BLaER1 treated with 17β-estradiol and CSF1 and Interleukin-3, amounts not matched to agents 10 nM and 100 nM (cell line): ENCODE measurements at regions not wholly inside any gene's neighbourhood (a gene's known extent, or its start where the extent isn't known, plus 50 kb on each side); places are given as distances from the start of the nearest gene placed in this dataset.
"Not testable (repeated sequence)": the region's sequence is repeated elsewhere in the genome, so short reads cannot be mapped to it uniquely, and the experiment has no call there.

ENCODE experiments used
- H3K27ac ChIP-seq, 11 experiments: shearing (Covaris generic); formaldehyde crosslinking; 2 replicates each; pipeline ENCODE4 v1.8.1; 2022
- H3K27me3 ChIP-seq, 11 experiments: shearing (Covaris generic); formaldehyde crosslinking; 2 replicates each; pipeline ENCODE4 v1.8.1; 2022
- H3K36me3 ChIP-seq, 11 experiments: shearing (Covaris generic); formaldehyde crosslinking; 2 replicates each; pipeline ENCODE4 v1.8.1; 2022
- H3K4me1 ChIP-seq, 10 experiments: shearing (Covaris generic); formaldehyde crosslinking; 2 replicates each; pipeline ENCODE4 v1.8.1; 2022
- H3K4me2 ChIP-seq, 11 experiments: shearing (Covaris generic); formaldehyde crosslinking; 2 replicates each; pipeline ENCODE4 v1.8.1; 2022
- H3K4me3 ChIP-seq, 10 experiments: shearing (Covaris generic); formaldehyde crosslinking; 2 replicates each; pipeline ENCODE4 v1.8.1; 2022
- H3K9ac ChIP-seq, 11 experiments: shearing (Covaris generic); formaldehyde crosslinking; 2 replicates each; pipeline ENCODE4 v1.8.1; 2022
- H3K9me3 ChIP-seq, 11 experiments: shearing (Covaris generic); formaldehyde crosslinking; replicated peaks in 1 of 11; 2 replicates each; pipeline ENCODE4 v1.8.1; 2022
- H4K20me1 ChIP-seq, 11 experiments: shearing (Covaris generic); formaldehyde crosslinking; 2 replicates each; pipeline ENCODE4 v1.8.1; 2022
- Cebpa-rat ChIP-seq, 11 experiments: shearing (Covaris generic); IDR thresholded peaks; 2 replicates each; pipeline ENCODE4 v1.8.1; 2022

GRCh38 chr7:8314566-8314965 lies 52.6 kb upstream of the ICA1 start:
- Histone ChIP-seq H3K27ac (no peak overlapping the region), H3K9me3 (peaks cover 28 to 41% (median 35%) of the 10 kb centered on the region in 11 experiments), H3K36me3 (no peaks in the 10 kb centered on the region), H3K9ac (no peak overlapping the region), H3K4me2 (no peak overlapping the region), H3K27me3 (no peaks in the 10 kb centered on the region), H3K4me3 (no peak overlapping the region), H4K20me1 (no peaks in the 10 kb centered on the region), H3K4me1 (peaks cover 0 to 6% (median 0%) of the 10 kb centered on the region in 10 experiments; a peak in 1 of 20 replicates)
- no peak for TF ChIP-seq Cebpa-rat (IDR thresholded peaks at IDR 0.05)

- no peaks in the 10 kb centered on the region for H3K36me3 ChIP-seq
- H3K27me3 ChIP-seq = no peaks in the 10 kb centered on the region
- peaks cover 18 to 32% (median 26%) of the 10 kb centered on the region in 11 experiments; a peak in 21 of 22 replicates for H3K9me3 ChIP-seq
- H4K20me1 ChIP-seq = no peaks in the 10 kb centered on the region
- no peak overlapping the region for H3K27ac ChIP-seq
- H3K4me3 ChIP-seq = no peak overlapping the region
- H3K4me1 ChIP-seq = peaks cover 0 to 6% (median 0%) of the 10 kb centered on the region in 10 experiments; a peak in 1 of 20 replicates
- H3K4me2 ChIP-seq = no peak overlapping the region
- no peak for TF ChIP-seq Cebpa-rat (IDR thresholded peaks at IDR 0.05)
- H3K9ac ChIP-seq = no peak overlapping the region
These were observed 57.1 kb upstream of the ICA1 start for GRCh38 chr7:8319115-8319514.

- H3K27ac ChIP-seq = no peak overlapping the region
- no peaks in the 10 kb centered on the region for H4K20me1 ChIP-seq
- no peak overlapping the region for H3K9ac ChIP-seq
- no peak overlapping the region for H3K4me2 ChIP-seq
- H3K36me3 ChIP-seq = no peaks in the 10 kb centered on the region
- no peak overlapping the region for H3K4me3 ChIP-seq
- no peak for TF ChIP-seq Cebpa-rat (IDR thresholded peaks at IDR 0.05)
- H3K27me3 ChIP-seq = no peaks in the 10 kb centered on the region
- peaks cover 15 to 22% (median 19%) of the 10 kb centered on the region in 11 experiments; a peak in 21 of 22 replicates for H3K9me3 ChIP-seq
- H3K4me1 ChIP-seq = peaks cover 0 to 6% (median 0%) of the 10 kb centered on the region in 10 experiments; a peak in 1 of 20 replicates
These were observed 58.2 kb upstream of the ICA1 start for GRCh38 chr7:8320174-8320573.

GRCh38 chr7:8321312-8321711 lies 59.3 kb upstream of the ICA1 start:
- H3K9me3 ChIP-seq = peaks cover 15 to 21% (median 19%) of the 10 kb centered on the region in 11 experiments; a peak in 21 of 22 replicates
- no peak overlapping the region for H3K27ac ChIP-seq
- H4K20me1 ChIP-seq = no peaks in the 10 kb centered on the region
- no peak overlapping the region for H3K4me2 ChIP-seq
- H3K36me3 ChIP-seq = no peaks in the 10 kb centered on the region
- no peak overlapping the region for H3K4me3 ChIP-seq
- H3K4me1 ChIP-seq = peaks cover 0 to 3% (median 0%) of the 10 kb centered on the region in 10 experiments; a peak in 1 of 20 replicates
- no peak overlapping the region for H3K9ac ChIP-seq
- H3K27me3 ChIP-seq = no peaks in the 10 kb centered on the region
- TF ChIP-seq Cebpa-rat (IDR thresholded peaks at IDR 0.05) = no peak

GRCh38 chr7:8322667-8323066 lies 60.7 kb upstream of the ICA1 start:
- TF ChIP-seq Cebpa-rat (IDR thresholded peaks at IDR 0.05) = no peak
- Histone ChIP-seq H3K27ac (no peak overlapping the region), H4K20me1 (no peaks in the 10 kb centered on the region), H3K27me3 (no peaks in the 10 kb centered on the region), H3K9ac (no peak overlapping the region), H3K4me2 (no peak overlapping the region), H3K4me3 (no peak overlapping the region), H3K4me1 (no peaks in the 10 kb centered on the region), H3K36me3 (no peaks in the 10 kb centered on the region), H3K9me3 (peaks cover 15 to 21% (median 19%) of the 10 kb centered on the region in 11 experiments; a peak in 21 of 22 replicates)

- H3K27me3 ChIP-seq = no peaks in the 10 kb centered on the region
- no peaks in the 10 kb centered on the region for H4K20me1 ChIP-seq
- no peak overlapping the region for H3K27ac ChIP-seq
- no peaks in the 10 kb centered on the region for H3K4me1 ChIP-seq
- peaks cover under 1 to 4% (median 3%) of the 10 kb centered on the region in 11 experiments; a peak in 17 of 22 replicates for H3K9me3 ChIP-seq
- no peak overlapping the region for H3K9ac ChIP-seq
- no peaks in the 10 kb centered on the region for H3K36me3 ChIP-seq
- no peak for TF ChIP-seq Cebpa-rat (IDR thresholded peaks at IDR 0.05)
- H3K4me3 ChIP-seq = no peak overlapping the region
- H3K4me2 ChIP-seq = no peak overlapping the region
These were observed 63.1 kb upstream of the ICA1 start for GRCh38 chr7:8325067-8325466.

GRCh38 chr7:8327199-8327598 lies 65.2 kb upstream of the ICA1 start:
- Histone ChIP-seq H3K4me2 (no peak overlapping the region), H3K4me1 (no peaks in the 10 kb centered on the region), H4K20me1 (no peaks in the 10 kb centered on the region), H3K4me3 (no peak overlapping the region), H3K9me3 (no peaks in the 10 kb centered on the region), H3K36me3 (no peaks in the 10 kb centered on the region), H3K27me3 (no peaks in the 10 kb centered on the region), H3K9ac (no peak overlapping the region), H3K27ac (no peak overlapping the region)
- TF ChIP-seq Cebpa-rat (IDR thresholded peaks at IDR 0.05) = no peak

GRCh38 chr7:8338206-8338605 lies 76.2 kb upstream of the ICA1 start:
- H3K4me3 ChIP-seq = no peak overlapping the region
- no peak overlapping the region for H3K27ac ChIP-seq
- no peaks in the 10 kb centered on the region for H3K4me1 ChIP-seq
- H3K9ac ChIP-seq = no peak overlapping the region
- H3K4me2 ChIP-seq = no peak overlapping the region
- no peaks in the 10 kb centered on the region for H3K36me3 ChIP-seq
- no peak for TF ChIP-seq Cebpa-rat (IDR thresholded peaks at IDR 0.05)
- H3K9me3 ChIP-seq = no peaks in the 10 kb centered on the region
- no peaks in the 10 kb centered on the region for H4K20me1 ChIP-seq
- H3K27me3 ChIP-seq = no peaks in the 10 kb centered on the region

GRCh38 chr7:8343556-8343955 lies 81.6 kb upstream of the ICA1 start:
- Histone ChIP-seq H3K27me3 (no peaks in the 10 kb centered on the region), H3K36me3 (no peaks in the 10 kb centered on the region), H3K4me2 (no peak overlapping the region), H3K9ac (no peak overlapping the region), H4K20me1 (no peaks in the 10 kb centered on the region), H3K4me1 (no peaks in the 10 kb centered on the region), H3K27ac (no peak overlapping the region), H3K4me3 (no peak overlapping the region), H3K9me3 (peaks cover 10 to 24% (median 18%) of the 10 kb centered on the region in 11 experiments; a peak in 19 of 22 replicates)
- no peak for TF ChIP-seq Cebpa-rat (IDR thresholded peaks at IDR 0.05)

- not testable (repeated sequence) for H3K4me3 ChIP-seq, H3K4me2 ChIP-seq, H3K27ac ChIP-seq, H3K4me1 ChIP-seq, H3K27me3 ChIP-seq, H3K36me3 ChIP-seq, H4K20me1 ChIP-seq, H3K9ac ChIP-seq
- peaks cover 10 to 24% (median 18%) of the 10 kb centered on the region in 11 experiments; a peak in 19 of 22 replicates for H3K9me3 ChIP-seq
These were observed 85.4 kb upstream of the ICA1 start for GRCh38 chr7:8347395-8347794.

GRCh38 chr7:8351654-8352053 lies 81.8 kb upstream of the NXPH1 start:
- H3K27ac ChIP-seq, H3K27me3 ChIP-seq, H4K20me1 ChIP-seq, H3K9ac ChIP-seq, H3K36me3 ChIP-seq, H3K4me3 ChIP-seq, H3K4me2 ChIP-seq, H3K4me1 ChIP-seq: not testable (repeated sequence)
- H3K9me3 ChIP-seq = peaks cover 3 to 12% (median 10%) of the 10 kb centered on the region in 11 experiments; a peak in 17 of 22 replicates
